Duodenal mucosa (tissue), 2 donors: ENCODE measurements at regions not wholly inside any gene's neighbourhood (a gene's known extent, or its start where the extent isn't known, plus 50 kb on each side); places are given as distances from the start of the nearest gene placed in this dataset.

Source experiments
- H3K27ac ChIP-seq: one replicate; pipeline ENCODE4 v1.7.0; 2013; ENCODE audit warnings: low read depth, low read length
- H3K27me3 ChIP-seq, 2 donors: one replicate each; pipeline ENCODE4 v1.7.0; 2013; ENCODE audit warnings: low read length in 2 of 2, control low read depth in 1 of 2; ENCODE audit not compliant: insufficient read depth in 2 of 2, control insufficient read depth in 1 of 2
- H3K36me3 ChIP-seq, 2 donors: one replicate each; pipeline ENCODE4 v1.7.0; 2013; ENCODE audit warnings: low read length in 2 of 2, control low read depth in 1 of 2; ENCODE audit not compliant: insufficient read depth in 2 of 2, control insufficient read depth in 1 of 2
- H3K4me1 ChIP-seq, 2 donors: one replicate each; pipeline ENCODE4 v1.7.0; 2013; ENCODE audit warnings: low read length in 2 of 2, control low read depth in 1 of 2; ENCODE audit not compliant: insufficient read depth in 2 of 2, control insufficient read depth in 1 of 2
- H3K4me3 ChIP-seq, 2 donors: one replicate each; pipeline ENCODE4 v1.7.0; 2013; ENCODE audit warnings: low read length in 2 of 2, low read depth in 1 of 2
- H3K9ac ChIP-seq, 2 donors: one replicate each; pipeline ENCODE4 v1.7.0; 2013; ENCODE audit warnings: low read length in 2 of 2, low read depth in 1 of 2
- H3K9me3 ChIP-seq, 2 donors: one replicate each; pipeline ENCODE4 v1.7.0; 2013; ENCODE audit warnings: low read length in 2 of 2, control low read depth in 1 of 2; ENCODE audit not compliant: control insufficient read depth in 1 of 2

- Histone ChIP-seq H3K4me3 (no peak overlapping the region), H3K27me3 (no peaks in the 10 kb centered on the region), H3K9ac (no peak overlapping the region), H3K27ac (peak overlapping the region; percentile 1), H3K9me3 (no peaks in the 10 kb centered on the region), H3K4me1 (peaks cover 0 to 18% of the 10 kb centered on the region in 2 donors), H3K36me3 (no peaks in the 10 kb centered on the region)
Measured at GRCh38 chr6:71406865-71407860, 118.6 kb downstream of the OGFRL1 start.

- Histone ChIP-seq H3K4me1 (peaks cover 0 to 20% of the 10 kb centered on the region in 2 donors), H3K9ac (no peak overlapping the region), H3K27ac (no peak overlapping the region), H3K27me3 (no peaks in the 10 kb centered on the region), H3K4me3 (no peak overlapping the region), H3K9me3 (no peaks in the 10 kb centered on the region), H3K36me3 (no peaks in the 10 kb centered on the region)
Measured at GRCh38 chr6:71408787-71409723, 120.4 kb downstream of the OGFRL1 start.

- no peak overlapping the region for H3K9ac ChIP-seq
- no peak overlapping the region for H3K4me3 ChIP-seq
- H3K27me3 ChIP-seq, result no peaks in the 10 kb centered on the region
- H3K36me3 ChIP-seq, result no peaks in the 10 kb centered on the region
- peaks cover 0 to 18% of the 10 kb centered on the region in 2 donors for H3K4me1 ChIP-seq
- no peaks in the 10 kb centered on the region for H3K9me3 ChIP-seq
- no peak overlapping the region for H3K27ac ChIP-seq
Measured at GRCh38 chr6:71410164-71410566, 121.6 kb downstream of the OGFRL1 start.

- Histone ChIP-seq H3K9ac (no peak overlapping the region), H3K9me3 (no peaks in the 10 kb centered on the region), H3K27me3 (no peaks in the 10 kb centered on the region), H3K4me1 (peaks cover 0 to 20% of the 10 kb centered on the region in 2 donors), H3K4me3 (no peak overlapping the region), H3K27ac (no peak overlapping the region), H3K36me3 (no peaks in the 10 kb centered on the region)
Measured at GRCh38 chr6:71410681-71411080, 122.1 kb downstream of the OGFRL1 start.

GRCh38 chr6:71411882-71412281 lies 123.3 kb downstream of the OGFRL1 start:
- Histone ChIP-seq H3K4me1 (peaks cover 0 to 20% of the 10 kb centered on the region in 2 donors), H3K4me3 (no peak overlapping the region), H3K9ac (no peak overlapping the region), H3K9me3 (no peaks in the 10 kb centered on the region), H3K27me3 (no peaks in the 10 kb centered on the region), H3K36me3 (peaks cover 0 to 4% of the 10 kb centered on the region in 2 donors), H3K27ac (no peak overlapping the region)

- Histone ChIP-seq H3K36me3 (peaks cover 0 to 4% of the 10 kb centered on the region in 2 donors), H3K27me3 (no peaks in the 10 kb centered on the region), H3K9me3 (no peaks in the 10 kb centered on the region), H3K9ac (no peak overlapping the region), H3K4me3 (no peak overlapping the region), H3K4me1 (peaks cover 0 to 20% of the 10 kb centered on the region in 2 donors), H3K27ac (peak overlapping the region; percentile 17)
Measured at GRCh38 chr6:71412559-71413140, 124.0 kb downstream of the OGFRL1 start.

- Histone ChIP-seq H3K27ac (no peak overlapping the region), H3K9me3 (no peaks in the 10 kb centered on the region), H3K36me3 (peaks cover 0 to 4% of the 10 kb centered on the region in 2 donors), H3K27me3 (peaks cover 3% of the 10 kb centered on the region in 2 donors), H3K4me1 (peaks cover 0 to 27% of the 10 kb centered on the region in 2 donors), H3K4me3 (peak overlapping the region in 1 of 2 donors; percentile 38), H3K9ac (no peak overlapping the region)
Measured at GRCh38 chr6:71414486-71414885, 125.9 kb downstream of the OGFRL1 start.

GRCh38 chr6:71419217-71420094 lies 130.8 kb downstream of the OGFRL1 start:
- H3K4me1 ChIP-seq, result peaks cover 0 to 15% of the 10 kb centered on the region in 2 donors
- H3K9me3 ChIP-seq, result no peaks in the 10 kb centered on the region
- peaks cover 8 to 9% of the 10 kb centered on the region in 2 donors for H3K27me3 ChIP-seq
- H3K36me3 ChIP-seq, result peaks cover 0 to 4% of the 10 kb centered on the region in 2 donors
- H3K27ac ChIP-seq, result peak overlapping the region; percentile 82
- peak overlapping the region; percentile 54 to 87 for H3K9ac ChIP-seq
- H3K4me3 ChIP-seq, result peak overlapping the region; percentile 67 to 84

- Histone ChIP-seq H3K9ac (peak overlapping the region; percentile 54 to 87), H3K27ac (peak overlapping the region; percentile 82), H3K36me3 (peaks cover 0 to 4% of the 10 kb centered on the region in 2 donors), H3K4me1 (peaks cover 0 to 8% of the 10 kb centered on the region in 2 donors), H3K9me3 (no peaks in the 10 kb centered on the region), H3K27me3 (peaks cover 8 to 9% of the 10 kb centered on the region in 2 donors), H3K4me3 (peak overlapping the region; percentile 67 to 84)
Measured at GRCh38 chr6:71420095-71420692, 131.6 kb downstream of the OGFRL1 start.
